A204.1 (cell line): ENCODE measurements at regions not wholly inside any gene's neighbourhood (a gene's known extent, or its start where the extent isn't known, plus 50 kb on each side); places are given as distances from the start of the nearest gene placed in this dataset.

ENCODE experiments used
- FAIRE-seq: peaks from 2 replicates; lab custom pipeline; 2012; peaks lifted over from hg19 to GRCh38; lab: Jason Lieb, UNC

DNA sequence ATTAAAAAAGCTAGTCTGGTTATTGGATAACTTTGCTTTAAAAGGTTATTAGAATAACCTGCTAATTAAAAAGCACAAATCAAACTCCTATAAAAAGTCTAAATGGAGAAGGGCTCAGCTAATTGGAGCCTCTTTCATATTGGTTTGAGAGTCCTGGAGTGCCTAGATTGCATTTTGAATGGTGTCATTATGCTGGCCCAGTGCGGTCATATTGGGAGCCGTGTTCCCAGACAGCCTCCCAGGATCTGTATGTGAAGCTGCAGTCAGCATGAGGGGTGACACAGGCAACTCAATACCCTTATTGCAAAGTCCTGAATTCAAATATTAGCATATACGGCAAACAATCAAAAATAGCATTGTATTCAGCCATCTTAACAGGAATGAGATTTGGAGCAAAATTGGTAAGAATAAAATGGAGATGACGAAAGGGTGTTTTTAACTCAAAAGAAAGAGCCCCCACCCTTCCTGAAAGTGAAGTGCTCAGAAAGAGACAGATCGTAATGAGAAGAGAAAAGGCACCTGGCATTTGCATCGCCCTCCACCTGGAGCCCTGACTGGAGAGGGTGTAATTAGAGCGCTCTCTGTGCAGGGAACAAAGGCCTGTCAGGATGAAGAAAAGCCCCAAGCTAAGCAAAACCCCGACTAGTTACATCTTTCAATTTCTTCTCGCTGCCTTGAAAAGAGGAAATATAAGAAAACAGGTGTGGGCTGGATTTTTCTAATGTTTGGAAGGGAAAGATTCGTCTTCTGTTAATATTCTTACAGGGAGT is 621.0 kb upstream of the ADAMTS16 start:
- no peak for FAIRE-seq

DNA sequence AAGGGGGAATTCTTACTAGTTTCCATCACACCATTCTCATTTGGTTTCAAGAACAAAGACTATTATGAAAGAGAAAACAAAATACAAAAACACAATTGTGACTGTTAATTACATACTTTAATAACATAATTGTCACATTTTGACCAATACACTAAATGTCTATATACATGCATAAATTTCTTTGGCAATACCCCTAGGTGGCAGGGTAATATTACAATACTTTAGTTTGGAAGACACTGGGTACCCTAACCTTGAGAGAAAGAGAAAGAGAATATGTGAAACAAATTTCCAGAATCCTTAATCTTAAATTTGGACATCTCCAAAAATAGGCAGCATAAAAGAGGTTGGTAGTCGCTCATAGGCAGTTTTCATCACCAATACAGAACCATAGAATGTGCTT is 619.6 kb upstream of the ADAMTS16 start:
- no peak for FAIRE-seq

GRCh38 chr5:4523038-4523437 is 617.1 kb upstream of the ADAMTS16 start:
- no peak for FAIRE-seq

- no peak for FAIRE-seq
These were observed 608.1 kb upstream of the ADAMTS16 start for GRCh38 chr5:4531756-4532704.

GRCh38 chr5:4532705-4533080 is 607.4 kb upstream of the ADAMTS16 start:
- no peak for FAIRE-seq

DNA sequence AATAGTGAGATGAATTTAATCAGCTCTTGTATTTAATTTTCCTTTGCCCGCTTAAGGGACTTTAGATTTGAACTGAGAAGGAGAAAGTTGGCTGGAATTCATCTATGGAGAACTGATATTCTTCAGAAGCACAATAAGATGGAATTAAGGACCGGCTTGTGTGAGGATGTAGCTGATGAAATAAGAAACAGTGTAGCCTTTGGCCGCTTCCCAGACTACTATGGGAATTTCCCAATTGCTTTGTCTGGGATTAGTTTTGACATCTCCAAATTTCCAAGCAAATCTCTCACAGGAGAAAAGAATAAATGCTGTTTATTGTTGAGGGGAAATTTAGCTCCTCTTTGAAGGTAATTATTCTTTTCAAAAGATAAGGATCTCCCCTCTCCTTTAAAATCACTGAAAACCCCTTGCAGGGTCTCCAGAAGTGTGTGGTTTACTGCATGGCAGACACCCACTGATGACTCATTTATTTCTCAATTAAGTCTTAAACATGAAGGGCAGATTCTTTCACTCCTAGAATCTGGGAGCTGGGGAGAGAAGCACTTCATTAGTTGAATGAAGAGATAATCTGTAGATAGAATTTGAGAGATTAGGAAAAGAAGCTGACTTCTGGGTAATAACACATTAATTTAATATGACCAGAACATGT is 606.5 kb upstream of the ADAMTS16 start:
- no peak for FAIRE-seq

DNA sequence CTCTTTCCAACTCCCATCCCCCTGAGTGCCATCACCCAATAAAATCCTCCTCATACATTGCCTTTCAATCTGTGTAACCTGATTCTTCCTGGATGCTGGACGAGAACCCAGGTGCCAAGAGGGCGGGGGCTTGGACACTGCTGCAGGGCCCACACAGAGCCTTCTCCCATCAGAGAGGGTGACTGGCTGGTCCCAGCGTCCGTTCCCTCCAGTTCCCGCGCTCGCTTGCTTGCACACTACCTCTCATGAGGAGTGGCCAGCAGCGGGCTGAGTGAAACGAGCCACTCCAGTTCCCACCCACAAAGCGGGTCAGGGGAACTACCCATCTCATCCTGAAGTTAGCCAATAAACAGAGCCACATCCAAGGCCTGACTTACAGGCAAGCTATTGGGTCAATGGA is 602.6 kb upstream of the ADAMTS16 start:
- FAIRE-seq: no peak

- no peak for FAIRE-seq
These were observed 599.6 kb upstream of the ADAMTS16 start for GRCh38 chr5:4540375-4541173.

DNA sequence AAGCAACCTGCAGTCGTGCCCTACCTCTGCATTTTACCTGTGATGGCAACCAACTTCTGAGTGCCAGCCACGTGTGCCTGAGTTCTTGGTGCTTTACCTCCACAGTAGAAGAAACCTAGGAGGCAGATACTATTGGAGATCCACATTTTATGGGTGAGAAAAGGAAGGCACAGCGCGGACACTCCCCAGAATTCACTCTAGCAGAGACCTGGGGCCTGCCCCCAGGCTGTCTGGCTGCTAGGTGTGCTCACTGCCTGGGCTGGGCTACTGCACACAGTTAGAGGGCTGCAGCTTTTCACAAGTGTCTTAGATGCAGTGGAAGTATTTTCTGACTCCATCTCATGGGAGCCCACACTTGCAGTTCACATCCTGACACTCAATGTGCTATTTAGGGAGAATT is 598.8 kb upstream of the ADAMTS16 start:
- no peak for FAIRE-seq

DNA sequence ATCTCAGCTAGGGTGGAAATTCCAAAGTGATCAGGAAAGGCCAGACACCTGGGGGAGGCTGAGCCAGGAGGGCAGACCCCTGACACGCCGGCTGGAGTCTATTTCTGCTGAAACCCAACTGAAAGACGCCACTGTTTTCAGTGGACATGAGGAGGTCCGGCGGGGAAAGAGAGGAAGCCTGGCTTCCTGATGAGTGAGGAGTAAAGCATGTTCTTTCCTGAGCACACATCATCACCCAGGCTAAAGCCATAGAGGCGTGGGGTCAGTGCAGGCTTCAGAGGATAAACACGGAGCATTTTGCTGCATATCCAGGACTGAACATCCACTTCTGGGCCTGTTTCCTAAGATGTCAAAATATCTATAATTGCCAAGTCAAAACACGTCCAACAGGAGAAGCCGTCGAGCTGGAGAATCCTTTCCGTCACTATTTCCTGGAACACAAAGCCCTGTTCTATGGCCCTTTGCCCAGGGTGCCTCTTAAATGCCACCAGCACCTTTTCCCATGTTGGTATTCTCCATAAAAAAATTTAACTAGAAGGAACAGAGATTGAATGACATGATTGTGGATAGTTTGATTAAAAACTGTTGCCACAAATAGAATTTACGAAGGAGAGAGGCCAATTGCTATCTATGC is 597.9 kb upstream of the ADAMTS16 start:
- no peak for FAIRE-seq

GRCh38 chr5:4544049-4544670 is 596.0 kb upstream of the ADAMTS16 start:
- no peak for FAIRE-seq

- no peak for FAIRE-seq
These were observed 592.6 kb upstream of the ADAMTS16 start for GRCh38 chr5:4547547-4547946.

GRCh38 chr5:4548341-4548740 is 591.8 kb upstream of the ADAMTS16 start:
- no peak for FAIRE-seq

GRCh38 chr5:4549351-4549750 is 590.8 kb upstream of the ADAMTS16 start:
- no peak for FAIRE-seq

DNA sequence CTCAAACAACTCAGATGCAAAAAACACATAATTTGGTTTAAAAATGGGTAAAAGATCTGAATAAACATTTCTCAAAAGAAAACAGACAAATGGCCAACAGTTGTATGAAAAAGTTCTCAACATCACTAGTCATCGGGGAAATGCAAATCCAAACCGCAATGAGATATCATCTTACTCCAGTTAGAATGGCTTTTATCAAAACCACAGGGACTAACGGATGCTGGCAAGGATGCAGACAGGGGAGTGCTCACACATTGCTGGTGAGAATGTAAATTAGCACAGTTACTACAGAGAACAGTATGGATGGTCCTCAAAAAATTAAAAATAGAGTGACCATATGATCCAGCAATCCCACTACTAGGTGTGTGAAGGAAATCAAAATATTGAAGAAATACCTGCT is 589.1 kb upstream of the ADAMTS16 start:
- FAIRE-seq: no peak

DNA sequence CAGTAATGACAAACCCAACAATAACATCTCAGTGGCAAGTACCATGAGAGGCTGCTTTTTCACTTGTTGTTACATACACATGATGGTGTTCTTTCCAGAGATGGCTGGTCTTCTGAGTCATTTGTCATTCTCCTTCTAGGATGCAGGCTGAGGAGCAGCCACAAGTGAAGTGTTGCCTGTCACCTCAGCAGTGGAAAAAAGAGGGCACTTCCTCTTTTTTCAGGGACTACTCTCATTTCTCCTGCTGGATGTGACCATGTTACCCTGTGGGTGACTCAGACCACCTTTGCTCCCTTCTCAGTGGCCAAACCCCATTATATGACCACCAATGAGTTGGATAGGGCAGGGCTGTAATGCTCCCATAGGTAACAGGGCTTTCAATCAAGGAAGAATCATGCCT is 587.0 kb upstream of the ADAMTS16 start:
- FAIRE-seq: no peak

- no peak for FAIRE-seq
These were observed 586.2 kb upstream of the ADAMTS16 start for GRCh38 chr5:4553978-4554377.

GRCh38 chr5:4555725-4556285 is 584.3 kb upstream of the ADAMTS16 start:
- no peak for FAIRE-seq

GRCh38 chr5:4561403-4561802 is 578.7 kb upstream of the ADAMTS16 start:
- FAIRE-seq: no peak

DNA sequence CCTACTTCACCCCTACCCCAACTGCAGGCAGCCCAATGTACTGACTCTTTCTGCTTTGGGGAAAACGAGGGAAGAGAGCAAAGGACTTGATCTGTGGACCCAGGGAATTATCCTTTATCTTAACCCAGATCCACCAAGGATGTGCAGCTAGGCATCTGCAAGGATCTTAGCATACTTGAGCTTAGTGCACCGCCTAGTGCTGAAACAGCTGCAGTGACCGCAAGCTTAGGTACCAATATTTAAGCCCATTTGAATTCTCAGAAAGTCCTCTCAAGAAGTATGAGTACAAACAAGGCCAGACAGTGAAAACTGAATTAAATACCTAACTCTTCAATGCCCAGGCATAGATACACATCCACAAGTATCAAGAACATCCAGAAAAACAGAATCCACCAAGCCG is 576.7 kb upstream of the ADAMTS16 start:
- FAIRE-seq: no peak
